ENCODE measurements at regions not wholly inside any gene's neighbourhood (a gene's known extent, or its start where the extent isn't known, plus 50 kb on each side); places are given as distances from the start of the nearest gene placed in this dataset.
"Not testable (repeated sequence)": the region's sequence is repeated elsewhere in the genome, so short reads cannot be mapped to it uniquely, and the experiment has no call there.

DNA sequence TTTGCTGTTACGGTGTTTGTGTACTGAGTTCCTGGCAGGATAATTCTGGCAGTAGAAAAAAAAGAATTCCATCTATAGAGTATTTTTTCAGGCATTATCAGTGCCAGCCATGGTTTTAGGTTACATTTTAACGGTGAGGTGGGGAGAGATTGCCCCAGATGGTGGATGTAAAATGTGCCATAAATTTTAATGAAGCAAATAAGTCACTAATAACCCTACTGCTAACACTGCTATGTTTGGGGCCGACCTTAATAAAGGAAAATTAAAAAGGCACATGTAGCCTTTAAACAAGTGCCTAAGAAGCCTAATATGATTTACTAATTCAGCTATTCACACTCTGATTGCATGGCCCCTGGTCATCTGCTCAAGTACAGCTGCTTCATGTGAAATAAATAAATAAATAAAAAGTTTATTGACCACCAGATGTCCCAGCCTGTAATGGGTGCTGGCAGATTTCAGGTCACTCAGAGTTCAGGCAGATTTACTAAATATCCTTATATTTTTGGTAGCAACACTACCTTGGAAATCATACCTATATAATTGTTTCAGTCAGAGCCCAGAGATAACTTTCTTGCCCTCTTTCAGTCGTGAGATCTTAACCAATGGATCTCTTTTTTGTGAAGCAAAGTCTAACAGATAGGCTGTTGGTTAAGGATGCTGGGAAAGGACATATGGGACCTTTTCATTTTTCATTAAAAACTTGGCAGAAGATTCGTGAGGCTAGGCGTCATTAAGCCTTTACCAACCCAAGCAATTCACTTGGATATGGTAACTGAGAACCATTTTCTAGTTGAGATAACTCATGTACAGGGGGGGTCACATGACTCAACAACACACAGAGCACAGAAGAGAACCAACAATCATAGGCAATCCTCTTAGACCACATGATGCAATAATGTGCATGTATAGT is 495.0 kb upstream of the NRSN1 start:
- peak; percentile 92 for DNase-seq

DNA sequence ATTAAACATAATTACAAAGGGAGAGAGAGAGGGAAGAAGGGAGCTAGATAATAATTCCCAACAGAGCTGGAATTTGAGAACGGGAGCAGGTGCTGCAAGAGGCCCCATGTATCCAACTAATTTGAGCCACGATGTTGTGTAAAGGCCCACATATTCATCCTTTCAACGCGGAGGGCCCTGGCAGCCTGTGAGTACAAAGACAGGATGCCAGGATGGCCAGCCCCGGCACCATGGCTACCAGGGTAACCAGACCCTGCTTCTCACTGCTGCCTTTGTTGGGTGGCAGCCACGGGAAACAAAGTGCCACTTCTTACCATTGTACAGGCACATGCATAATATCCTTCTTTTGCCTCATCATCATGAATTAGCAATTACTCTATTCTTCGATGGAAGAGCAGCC is 492.0 kb upstream of the NRSN1 start:
- DNase-seq, result peak; percentile 93

- DNase-seq, result no peak
Observed at GRCh38 chr6:23635150-23635549, 490.9 kb upstream of the NRSN1 start.

GRCh38 chr6:23637296-23637695 is 488.7 kb upstream of the NRSN1 start:
- no peak for DNase-seq

- DNase-seq, result no peak
Observed at GRCh38 chr6:23642849-23643248, 483.2 kb upstream of the NRSN1 start.

GRCh38 chr6:23647045-23647444 is 479.0 kb upstream of the NRSN1 start:
- no peak for DNase-seq

DNA sequence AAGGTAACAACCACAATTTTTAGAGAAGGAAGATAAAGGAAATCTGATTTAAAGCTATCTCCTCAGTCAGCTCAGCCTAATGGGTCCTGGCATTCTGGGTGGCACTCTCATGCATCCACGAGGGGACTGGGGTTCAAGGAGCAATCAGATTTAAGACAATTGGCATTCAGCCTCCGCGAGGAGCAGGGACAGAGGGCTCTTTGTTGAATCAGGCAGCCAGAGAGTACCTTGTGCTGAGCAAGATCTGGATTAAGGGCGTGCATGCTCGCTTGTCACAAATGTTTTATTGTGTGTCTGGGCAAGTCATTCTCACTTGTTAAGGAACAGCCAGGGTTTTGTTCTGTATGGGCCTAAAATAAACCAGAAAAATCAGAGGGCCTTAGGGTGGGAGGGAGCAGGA is 475.3 kb upstream of the NRSN1 start:
- no peak for DNase-seq

GRCh38 chr6:23654745-23655144 is 471.3 kb upstream of the NRSN1 start:
- no peak for DNase-seq

- no peak for DNase-seq
Observed at GRCh38 chr6:23655525-23655924, 470.5 kb upstream of the NRSN1 start.

GRCh38 chr6:23656255-23657194 is 469.5 kb upstream of the NRSN1 start:
- DNase-seq, result no peak

GRCh38 chr6:23659125-23659524 is 466.9 kb upstream of the NRSN1 start:
- DNase-seq, result peak; percentile 39

GRCh38 chr6:23661549-23661948 is 464.5 kb upstream of the NRSN1 start:
- DNase-seq, result no peak

GRCh38 chr6:23663096-23663495 is 462.9 kb upstream of the NRSN1 start:
- DNase-seq, result no peak

DNA sequence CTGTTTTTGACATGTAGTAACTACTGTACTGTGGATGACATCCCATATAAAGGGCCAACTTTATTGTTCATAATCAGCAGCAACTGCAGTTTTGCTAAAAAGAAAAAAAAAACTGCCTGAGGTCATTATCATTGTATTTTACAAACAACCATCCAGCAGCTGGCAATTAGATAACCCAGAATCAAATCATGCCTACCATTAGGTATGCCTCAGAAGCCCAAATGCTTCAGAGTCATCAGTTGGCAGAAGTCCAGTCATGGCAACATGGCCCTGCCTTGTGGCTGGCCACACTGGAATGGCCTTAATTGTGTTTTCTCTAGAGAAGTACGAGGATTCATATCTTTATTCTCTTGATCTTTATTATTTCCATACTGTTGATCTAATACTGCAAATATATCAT is 462.4 kb upstream of the NRSN1 start:
- DNase-seq, result no peak

DNA sequence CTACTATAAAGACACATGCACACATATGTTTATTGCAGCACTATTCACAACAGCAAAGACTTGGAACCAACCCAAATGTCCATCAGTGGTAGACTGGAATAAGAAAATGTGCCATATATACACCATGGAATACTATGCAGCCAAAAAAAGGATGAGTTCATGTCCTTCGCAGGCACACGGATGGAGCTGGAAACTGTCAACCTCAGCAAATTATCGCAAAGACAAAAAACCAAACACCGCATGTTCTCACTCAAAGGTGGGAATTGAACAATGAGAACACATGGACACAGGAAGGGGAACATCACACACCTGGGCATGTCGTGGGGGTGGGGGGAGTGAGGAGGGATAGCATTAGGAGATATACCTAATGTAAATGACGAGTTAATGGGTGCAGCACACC is 460.1 kb upstream of the NRSN1 start:
- DNase-seq, result not testable (repeated sequence)

DNA sequence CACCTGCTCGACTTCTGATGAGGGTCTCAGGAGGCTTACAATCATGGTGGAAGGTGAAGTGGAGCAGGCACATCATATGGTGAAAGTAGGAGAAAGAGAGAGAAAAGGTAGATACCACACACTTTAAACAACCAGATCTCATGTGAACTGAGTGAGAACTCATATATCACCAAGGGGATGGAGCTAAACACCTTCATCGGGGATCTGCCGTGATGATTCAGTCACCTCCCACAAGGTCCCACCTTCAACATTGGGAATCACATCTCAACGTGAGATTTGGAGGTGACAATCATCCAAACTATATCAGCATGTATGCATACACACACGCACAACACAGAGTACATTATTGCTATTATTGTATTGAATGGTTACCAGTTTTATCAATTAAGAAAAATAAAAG is 453.3 kb upstream of the NRSN1 start:
- DNase-seq, result no peak

DNA sequence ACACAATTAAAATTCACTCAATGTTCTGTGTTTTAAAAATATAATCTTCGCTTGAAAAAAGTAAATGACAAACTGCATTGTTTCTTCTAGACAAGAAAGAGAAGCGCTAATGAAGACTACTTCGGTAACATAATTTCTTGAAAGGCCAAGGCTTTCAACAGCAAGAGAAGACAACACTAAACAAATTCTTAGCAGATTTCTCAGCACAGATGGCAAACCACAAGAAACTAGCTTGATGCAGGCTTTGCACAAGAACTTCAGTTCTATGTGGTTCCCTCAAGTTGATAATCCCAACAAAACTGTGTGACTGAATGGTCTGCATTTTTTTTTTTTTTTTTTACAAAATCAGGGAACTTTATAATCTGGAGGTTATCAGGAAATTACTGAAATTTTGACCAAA is 447.4 kb upstream of the NRSN1 start:
- no peak for DNase-seq

DNA sequence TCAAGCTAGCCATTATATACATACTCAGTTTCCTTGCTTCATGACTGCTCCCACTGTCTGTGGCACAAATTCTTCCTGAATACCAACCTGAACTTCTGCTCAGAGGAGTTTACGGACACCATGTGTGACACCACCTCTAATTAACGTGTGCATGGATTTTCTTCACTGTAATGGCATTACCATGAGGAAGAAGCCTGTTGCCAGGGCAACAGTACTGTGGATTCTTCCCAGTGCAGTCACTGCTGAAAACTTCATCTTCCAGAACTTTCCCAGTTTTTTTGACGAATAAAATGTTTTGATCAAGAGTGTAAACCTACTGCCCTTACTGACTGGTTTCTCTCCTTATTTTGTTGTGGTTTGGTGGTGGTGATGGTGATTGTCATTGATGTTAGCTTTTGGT is 444.3 kb upstream of the NRSN1 start:
- DNase-seq, result no peak

DNA sequence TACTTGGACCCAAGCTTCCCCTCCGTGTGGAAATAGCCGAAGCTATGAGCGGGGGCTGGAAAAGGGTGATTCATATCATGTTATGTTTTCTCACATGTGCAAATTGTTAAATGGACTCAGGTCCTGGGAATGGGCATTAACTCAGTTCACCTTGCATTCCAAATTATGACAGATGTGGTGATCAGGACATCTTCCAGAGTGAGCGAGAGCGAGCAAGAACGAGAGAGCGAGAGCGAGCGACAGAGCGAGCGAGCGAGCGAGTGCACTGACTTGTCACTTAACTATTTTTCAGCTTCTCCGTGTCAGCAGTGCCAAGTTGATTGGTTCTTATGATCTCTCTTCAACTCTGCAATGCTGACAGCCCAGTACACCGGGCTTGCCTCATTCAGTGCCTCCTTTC is 437.4 kb upstream of the NRSN1 start:
- DNase-seq, result no peak

DNA sequence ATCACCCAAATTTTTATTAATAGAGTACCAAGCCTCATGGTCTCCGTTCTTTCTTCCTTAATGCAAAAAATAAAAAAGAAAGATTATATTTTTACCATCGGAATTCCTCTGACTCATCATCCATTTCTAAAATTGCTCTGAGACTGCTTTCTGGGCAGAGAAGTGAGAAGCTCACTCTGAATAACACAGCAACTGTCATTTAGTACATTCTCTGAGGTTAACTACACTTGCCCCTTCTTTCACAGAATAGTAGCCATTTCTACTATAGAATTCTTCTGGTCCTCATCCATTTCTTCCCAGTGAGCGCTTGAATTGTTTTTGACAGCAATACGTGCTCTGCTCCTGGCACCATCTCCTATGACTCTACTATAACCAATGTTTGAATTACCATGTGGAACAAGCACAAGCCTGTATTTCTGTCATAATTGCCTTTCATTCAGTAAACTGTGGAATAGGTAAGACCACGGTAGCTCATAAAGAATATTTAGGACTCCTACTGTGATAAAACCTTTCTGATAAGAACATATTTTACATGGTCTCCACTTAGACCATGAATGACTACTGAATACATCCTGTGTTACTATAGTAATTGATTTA is 435.5 kb upstream of the NRSN1 start:
- no peak for DNase-seq

GRCh38 chr6:23692184-23692583 is 433.8 kb upstream of the NRSN1 start:
- no peak for DNase-seq

GRCh38 chr6:23696992-23697391 is 429.0 kb upstream of the NRSN1 start:
- DNase-seq, result no peak

- DNase-seq, result no peak
Observed at GRCh38 chr6:23704479-23705052, 421.4 kb upstream of the NRSN1 start.

Measured in NCI-H524 treated with DMSO at 0.1 percent for 48 hours (cell line).